NCI-H2196 (cell line): ENCODE measurements at regions not wholly inside any gene's neighbourhood (a gene's known extent, or its start where the extent isn't known, plus 50 kb on each side); places are given as distances from the start of the nearest gene placed in this dataset.
"Not testable (repeated sequence)": the region's sequence is repeated elsewhere in the genome, so short reads cannot be mapped to it uniquely, and the experiment has no call there.

Experiments
- DNase-seq: peaks from one replicate; lab custom pipeline; 2025; ENCODE audit not compliant: unreplicated experiment; lab: John Stamatoyannopoulos, UW

- no peak for DNase-seq
Observed at GRCh38 chr10:25076506-25077177, 60.2 kb downstream of the THNSL1 start.

- DNase-seq = no peak
Observed at GRCh38 chr10:25078658-25079431, 62.4 kb downstream of the THNSL1 start.

- peak; percentile 69 for DNase-seq
Observed at GRCh38 chr10:25080880-25081581, 64.6 kb downstream of the THNSL1 start.

GRCh38 chr10:25082276-25083204 is 66.1 kb downstream of the THNSL1 start:
- DNase-seq = no peak

GRCh38 chr10:25083546-25084111 is 67.2 kb downstream of the THNSL1 start:
- DNase-seq = no peak

GRCh38 chr10:25084447-25084846 is 68.0 kb downstream of the THNSL1 start:
- no peak for DNase-seq

- DNase-seq = no peak
Observed at GRCh38 chr10:25094590-25094989, 78.2 kb downstream of the THNSL1 start.

- DNase-seq = no peak
Observed at GRCh38 chr10:25097669-25098411, 77.0 kb upstream of the GPR158 start.

GRCh38 chr10:25100141-25100540 is 74.7 kb upstream of the GPR158 start:
- DNase-seq = no peak

- DNase-seq = no peak
Observed at GRCh38 chr10:25101461-25102146, 73.2 kb upstream of the GPR158 start.

- no peak for DNase-seq
Observed at GRCh38 chr10:25102147-25102822, 72.5 kb upstream of the GPR158 start.

- no peak for DNase-seq
Observed at GRCh38 chr10:25103703-25104102, 71.1 kb upstream of the GPR158 start.

- DNase-seq = no peak
Observed at GRCh38 chr10:25104441-25104840, 70.4 kb upstream of the GPR158 start.

- no peak for DNase-seq
Observed at GRCh38 chr10:25105262-25105661, 69.5 kb upstream of the GPR158 start.

GRCh38 chr10:25105743-25106260 is 69.0 kb upstream of the GPR158 start:
- DNase-seq = no peak

GRCh38 chr10:25107756-25108155 is 67.0 kb upstream of the GPR158 start:
- DNase-seq = no peak

- not testable (repeated sequence) for DNase-seq
Observed at GRCh38 chr10:25109896-25110295, 64.9 kb upstream of the GPR158 start.

- no peak for DNase-seq
Observed at GRCh38 chr10:25112016-25112415, 62.8 kb upstream of the GPR158 start.
